ENCODE measurements at regions not wholly inside any gene's neighbourhood (a gene's known extent, or its start where the extent isn't known, plus 50 kb on each side); places are given as distances from the start of the nearest gene placed in this dataset.

DNA sequence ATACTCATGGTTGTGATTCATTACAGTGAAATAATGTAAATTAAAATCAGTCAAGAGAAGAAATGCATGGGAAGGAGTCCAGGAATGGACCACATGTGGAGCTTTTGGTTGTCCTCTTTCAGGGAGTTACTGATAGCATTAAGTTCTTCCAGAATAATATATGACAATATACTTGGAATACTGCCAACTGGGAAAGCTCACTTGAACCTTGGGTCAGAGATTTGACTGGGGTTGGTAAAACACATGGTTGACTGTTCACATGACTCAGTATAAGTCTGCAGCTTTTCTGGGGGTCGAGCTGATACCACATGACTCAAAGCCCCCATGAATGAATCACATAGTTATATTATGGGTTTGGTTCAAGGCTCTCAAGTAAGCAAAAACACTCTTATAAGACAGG lies 1109.0 kb upstream of the CHAC2 start:
- TF ChIP-seq, protein P1, sequence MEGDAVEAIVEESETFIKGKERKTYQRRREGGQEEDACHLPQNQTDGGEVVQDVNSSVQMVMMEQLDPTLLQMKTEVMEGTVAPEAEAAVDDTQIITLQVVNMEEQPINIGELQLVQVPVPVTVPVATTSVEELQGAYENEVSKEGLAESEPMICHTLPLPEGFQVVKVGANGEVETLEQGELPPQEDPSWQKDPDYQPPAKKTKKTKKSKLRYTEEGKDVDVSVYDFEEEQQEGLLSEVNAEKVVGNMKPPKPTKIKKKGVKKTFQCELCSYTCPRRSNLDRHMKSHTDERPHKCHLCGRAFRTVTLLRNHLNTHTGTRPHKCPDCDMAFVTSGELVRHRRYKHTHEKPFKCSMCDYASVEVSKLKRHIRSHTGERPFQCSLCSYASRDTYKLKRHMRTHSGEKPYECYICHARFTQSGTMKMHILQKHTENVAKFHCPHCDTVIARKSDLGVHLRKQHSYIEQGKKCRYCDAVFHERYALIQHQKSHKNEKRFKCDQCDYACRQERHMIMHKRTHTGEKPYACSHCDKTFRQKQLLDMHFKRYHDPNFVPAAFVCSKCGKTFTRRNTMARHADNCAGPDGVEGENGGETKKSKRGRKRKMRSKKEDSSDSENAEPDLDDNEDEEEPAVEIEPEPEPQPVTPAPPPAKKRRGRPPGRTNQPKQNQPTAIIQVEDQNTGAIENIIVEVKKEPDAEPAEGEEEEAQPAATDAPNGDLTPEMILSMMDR (conservative IDR thresholded peaks at IDR 0.05), result no peak
- no peak for TF ChIP-seq EZH2 (IDR thresholded peaks at IDR 0.05; ENCODE audit: low read depth)

Measured in PC-9 (cell line).